Putamen (tissue), 1 donor: ENCODE measurements at regions not wholly inside any gene's neighbourhood (a gene's known extent, or its start where the extent isn't known, plus 50 kb on each side); places are given as distances from the start of the nearest gene placed in this dataset.
"Not testable (repeated sequence)": the region's sequence is repeated elsewhere in the genome, so short reads cannot be mapped to it uniquely, and the experiment has no call there.

Experiments
- DNase-seq: peaks from one replicate; pipeline ENCODE4 v3.0.0-alpha.2; 2016; ENCODE audit warnings: low spot score

- no peak for DNase-seq
These were observed 291.1 kb upstream of the PRKCQ start for GRCh38 chr10:6871128-6871527.

- no peak for DNase-seq
These were observed 288.1 kb upstream of the PRKCQ start for GRCh38 chr10:6868036-6868725.

- DNase-seq, result no peak
These were observed 286.7 kb upstream of the PRKCQ start for GRCh38 chr10:6866757-6867156.

GRCh38 chr10:6864142-6864541, 284.1 kb upstream of the PRKCQ start:
- DNase-seq, result no peak

- no peak for DNase-seq
These were observed 283.3 kb upstream of the PRKCQ start for GRCh38 chr10:6863381-6863780.

GRCh38 chr10:6850452-6850851, 270.4 kb upstream of the PRKCQ start:
- DNase-seq, result no peak

GRCh38 chr10:6847561-6847960, 267.5 kb upstream of the PRKCQ start:
- no peak for DNase-seq

GRCh38 chr10:6843894-6844650, 264.0 kb upstream of the PRKCQ start:
- DNase-seq, result no peak

GRCh38 chr10:6843481-6843881, 263.4 kb upstream of the PRKCQ start:
- peak; percentile 58 for DNase-seq

GRCh38 chr10:6842722-6843121, 262.6 kb upstream of the PRKCQ start:
- no peak for DNase-seq

GRCh38 chr10:6841761-6842160, 261.7 kb upstream of the PRKCQ start:
- no peak for DNase-seq

- DNase-seq, result no peak
These were observed 260.7 kb upstream of the PRKCQ start for GRCh38 chr10:6840766-6841165.

GRCh38 chr10:6840201-6840691, 260.2 kb upstream of the PRKCQ start:
- DNase-seq, result no peak

- DNase-seq, result no peak
These were observed 258.0 kb upstream of the PRKCQ start for GRCh38 chr10:6838118-6838517.

GRCh38 chr10:6833458-6834011, 253.5 kb upstream of the PRKCQ start:
- DNase-seq, result no peak

- DNase-seq, result not testable (repeated sequence)
These were observed 250.9 kb upstream of the PRKCQ start for GRCh38 chr10:6830981-6831380.

- DNase-seq, result not testable (repeated sequence)
These were observed 244.7 kb upstream of the PRKCQ start for GRCh38 chr10:6824793-6825192.

GRCh38 chr10:6823770-6824169, 243.7 kb upstream of the PRKCQ start:
- DNase-seq, result no peak

GRCh38 chr10:6819301-6819700, 239.2 kb upstream of the PRKCQ start:
- no peak for DNase-seq

GRCh38 chr10:6817770-6818169, 237.7 kb upstream of the PRKCQ start:
- DNase-seq, result no peak

GRCh38 chr10:6815346-6815745, 235.3 kb upstream of the PRKCQ start:
- no peak for DNase-seq

GRCh38 chr10:6813856-6814255, 233.8 kb upstream of the PRKCQ start:
- DNase-seq, result no peak

GRCh38 chr10:6813306-6813705, 233.2 kb upstream of the PRKCQ start:
- DNase-seq, result no peak
